H1 (cell line): ENCODE measurements at regions not wholly inside any gene's neighbourhood (a gene's known extent, or its start where the extent isn't known, plus 50 kb on each side); places are given as distances from the start of the nearest gene placed in this dataset.

Experiments
- KDM1A ChIP-seq: fragments of 200-600, 300-600 bp; sonication (generic); IDR thresholded peaks from 2 replicates; pipeline ENCODE4 v1.7.1; 2016; ENCODE audit warnings: mild to moderate bottlenecking, low read length, borderline replicate concordance
- TF ChIP-seq, protein P1 (sequence below), 3 experiments: IDR thresholded peaks; 1 replicate in 2 of 3; 2 replicates in 1 of 3; pipeline versions ENCODE4 v1.5.1 to v1.6.1; 2011; ENCODE audit warnings: low read length in 3 of 3, mild to moderate bottlenecking in 3 of 3, inconsistent platforms in 2 of 3, low read depth in 1 of 3, moderate library complexity in 1 of 3; ENCODE audit not compliant: insufficient read depth in 1 of 3; ENCODE audit errors: control extremely low read depth in 1 of 3
- TF ChIP-seq, protein P2 (sequence below): IDR thresholded peaks from 2 replicates; pipeline ENCODE4 v1.6.1; 2011; ENCODE audit warnings: low read length, improper control_type of control experiment

DNA sequence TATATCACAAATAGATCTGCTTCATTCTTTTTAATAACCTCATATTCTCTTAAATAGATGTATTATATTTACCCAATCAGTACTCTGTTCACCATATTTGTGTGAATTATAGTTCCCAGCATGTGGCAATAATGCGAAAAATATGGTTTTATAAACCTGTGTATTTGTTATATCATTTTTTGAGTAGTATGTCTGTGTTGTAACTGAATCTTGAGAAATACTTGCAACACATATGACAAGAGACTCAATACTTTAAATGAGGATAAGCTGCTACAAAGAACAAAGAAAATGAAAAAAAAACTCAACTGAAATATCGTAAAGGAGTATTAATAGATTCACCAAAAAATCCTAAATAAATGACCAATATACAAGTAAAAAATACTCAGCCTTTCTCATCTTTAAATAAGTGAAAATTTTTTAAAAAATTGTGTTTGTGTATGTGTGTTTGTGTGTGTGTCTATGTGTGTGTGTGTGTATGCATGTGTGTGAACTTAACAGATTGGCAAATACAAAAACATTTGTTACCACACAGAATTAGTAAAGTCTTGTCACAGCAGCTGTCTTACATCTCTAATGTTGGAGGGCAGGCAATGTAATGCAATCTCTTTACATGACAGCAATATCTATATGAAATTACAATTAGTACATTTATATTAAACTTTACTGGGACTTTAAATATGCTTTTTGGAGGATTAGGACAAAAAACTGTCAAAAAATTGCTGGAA, 441.9 kb upstream of the MGAT4C start (continued):
- TF ChIP-seq, protein P1, sequence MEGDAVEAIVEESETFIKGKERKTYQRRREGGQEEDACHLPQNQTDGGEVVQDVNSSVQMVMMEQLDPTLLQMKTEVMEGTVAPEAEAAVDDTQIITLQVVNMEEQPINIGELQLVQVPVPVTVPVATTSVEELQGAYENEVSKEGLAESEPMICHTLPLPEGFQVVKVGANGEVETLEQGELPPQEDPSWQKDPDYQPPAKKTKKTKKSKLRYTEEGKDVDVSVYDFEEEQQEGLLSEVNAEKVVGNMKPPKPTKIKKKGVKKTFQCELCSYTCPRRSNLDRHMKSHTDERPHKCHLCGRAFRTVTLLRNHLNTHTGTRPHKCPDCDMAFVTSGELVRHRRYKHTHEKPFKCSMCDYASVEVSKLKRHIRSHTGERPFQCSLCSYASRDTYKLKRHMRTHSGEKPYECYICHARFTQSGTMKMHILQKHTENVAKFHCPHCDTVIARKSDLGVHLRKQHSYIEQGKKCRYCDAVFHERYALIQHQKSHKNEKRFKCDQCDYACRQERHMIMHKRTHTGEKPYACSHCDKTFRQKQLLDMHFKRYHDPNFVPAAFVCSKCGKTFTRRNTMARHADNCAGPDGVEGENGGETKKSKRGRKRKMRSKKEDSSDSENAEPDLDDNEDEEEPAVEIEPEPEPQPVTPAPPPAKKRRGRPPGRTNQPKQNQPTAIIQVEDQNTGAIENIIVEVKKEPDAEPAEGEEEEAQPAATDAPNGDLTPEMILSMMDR (IDR thresholded peaks at IDR 0.05; ENCODE audit: control extremely low read depth in 1 of 3, insufficient read depth in 1 of 3, low read depth in 1 of 3, low read length in 3 of 3) = no peak
- TF ChIP-seq KDM1A = no peak
- TF ChIP-seq, protein P2, sequence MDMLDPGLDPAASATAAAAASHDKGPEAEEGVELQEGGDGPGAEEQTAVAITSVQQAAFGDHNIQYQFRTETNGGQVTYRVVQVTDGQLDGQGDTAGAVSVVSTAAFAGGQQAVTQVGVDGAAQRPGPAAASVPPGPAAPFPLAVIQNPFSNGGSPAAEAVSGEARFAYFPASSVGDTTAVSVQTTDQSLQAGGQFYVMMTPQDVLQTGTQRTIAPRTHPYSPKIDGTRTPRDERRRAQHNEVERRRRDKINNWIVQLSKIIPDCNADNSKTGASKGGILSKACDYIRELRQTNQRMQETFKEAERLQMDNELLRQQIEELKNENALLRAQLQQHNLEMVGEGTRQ = no peak
